Hematopoietic multipotent progenitor cell treated with erythropoietin and hydrocortisone succinate and interleukin-3 and kit ligand, for 8 days (in vitro differentiated cells): ENCODE measurements at regions not wholly inside any gene's neighbourhood (a gene's known extent, or its start where the extent isn't known, plus 50 kb on each side); places are given as distances from the start of the nearest gene placed in this dataset.

Experiments used
- DNase-seq: peaks from one replicate; pipeline ENCODE4 v3.0.0-alpha.2; 2015

DNA sequence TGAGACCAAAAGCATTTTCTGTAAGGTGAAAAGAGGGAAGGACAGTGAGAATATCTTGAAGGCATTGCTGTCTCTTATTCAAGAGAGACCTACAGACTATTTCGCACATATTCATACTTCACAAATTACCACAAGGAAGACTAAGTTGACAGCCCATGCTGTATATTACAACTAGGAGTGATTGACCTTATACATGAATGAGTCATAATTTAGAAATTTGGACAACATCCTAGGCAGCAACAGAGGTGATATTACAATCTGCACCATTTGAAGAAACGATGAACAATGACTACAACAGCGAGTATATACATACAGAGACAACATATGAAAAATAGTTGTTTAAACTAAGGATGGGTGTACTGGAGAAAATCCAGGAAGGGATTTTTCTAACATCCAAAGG, 971.7 kb downstream of the CDH11 start:
- no peak for DNase-seq

DNA sequence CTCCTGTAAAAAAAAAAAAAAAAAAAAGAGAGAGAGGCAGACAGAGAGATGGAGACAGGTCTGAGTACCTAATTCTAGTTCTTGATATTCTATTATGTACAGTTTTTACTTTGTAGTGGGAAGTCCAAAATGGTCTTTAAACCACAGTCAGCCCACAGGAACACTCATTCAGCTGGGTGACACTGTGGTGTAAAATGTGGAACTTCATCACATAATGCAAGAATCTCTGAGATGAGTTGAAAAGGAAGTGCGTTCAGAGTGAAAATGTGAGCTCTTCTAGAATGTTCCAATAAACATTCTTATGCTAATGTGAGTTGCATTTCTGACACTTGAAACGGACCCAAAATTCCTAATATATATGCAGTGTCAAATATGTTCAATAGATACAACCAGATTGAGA, 972.1 kb downstream of the CDH11 start:
- DNase-seq, result no peak

DNA sequence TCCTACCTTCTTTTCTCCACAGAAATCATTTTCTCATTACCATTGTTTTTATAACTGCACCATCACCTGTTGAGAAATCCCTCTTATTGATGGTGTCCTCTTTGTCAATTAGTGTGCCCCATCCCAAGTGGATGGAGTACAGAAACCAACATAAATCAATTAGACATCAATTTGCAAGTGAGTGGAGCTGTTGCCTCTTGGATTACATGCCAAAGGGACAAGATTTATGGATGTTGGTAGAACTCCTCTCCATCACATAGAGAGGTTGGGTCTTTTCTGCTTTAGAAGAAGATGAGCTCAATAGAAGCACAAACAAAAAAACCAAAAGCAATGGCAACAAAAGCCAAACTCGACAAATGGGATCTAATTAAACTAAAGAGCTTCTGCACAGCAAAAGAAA, 973.5 kb downstream of the CDH11 start:
- no peak for DNase-seq

DNA sequence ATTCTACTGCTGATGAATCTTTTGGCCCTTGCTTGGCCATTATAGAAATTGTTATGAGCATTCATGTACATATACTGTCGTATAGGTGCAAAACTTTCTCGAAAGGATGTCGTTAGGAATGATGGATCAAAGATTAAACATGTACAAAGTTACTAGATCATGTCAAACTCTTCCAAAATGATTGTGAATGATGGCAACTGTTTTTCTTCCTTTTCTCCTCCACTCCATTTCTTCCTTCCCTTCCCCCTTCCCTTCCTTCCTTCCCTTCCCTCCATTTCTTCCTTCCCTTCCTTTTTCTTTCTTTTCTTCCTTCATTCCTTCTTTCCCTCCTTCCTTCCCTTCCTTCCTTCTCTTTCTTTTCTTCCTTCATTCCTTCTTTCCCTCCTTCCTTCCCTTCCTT, 973.9 kb downstream of the CDH11 start:
- no peak for DNase-seq

DNA sequence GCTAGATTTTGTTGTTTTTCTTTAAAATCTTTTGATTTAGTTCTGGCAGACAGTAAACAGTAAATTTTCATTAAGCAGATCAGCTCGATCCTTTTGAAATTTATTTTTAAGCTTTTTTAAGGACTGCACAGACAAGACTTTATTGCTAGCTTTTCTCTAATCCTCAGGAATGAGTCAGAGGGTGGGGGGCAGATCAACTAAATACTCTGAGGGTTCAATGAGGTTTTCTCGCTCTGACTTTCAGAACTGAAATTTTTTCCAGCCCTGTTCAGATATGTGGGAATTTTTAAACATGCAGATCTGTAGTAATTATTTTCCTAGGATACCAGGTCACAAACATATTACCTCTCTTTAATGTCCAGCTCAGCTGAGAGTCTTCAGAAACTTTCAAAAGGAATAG, 977.2 kb downstream of the CDH11 start:
- no peak for DNase-seq

DNA sequence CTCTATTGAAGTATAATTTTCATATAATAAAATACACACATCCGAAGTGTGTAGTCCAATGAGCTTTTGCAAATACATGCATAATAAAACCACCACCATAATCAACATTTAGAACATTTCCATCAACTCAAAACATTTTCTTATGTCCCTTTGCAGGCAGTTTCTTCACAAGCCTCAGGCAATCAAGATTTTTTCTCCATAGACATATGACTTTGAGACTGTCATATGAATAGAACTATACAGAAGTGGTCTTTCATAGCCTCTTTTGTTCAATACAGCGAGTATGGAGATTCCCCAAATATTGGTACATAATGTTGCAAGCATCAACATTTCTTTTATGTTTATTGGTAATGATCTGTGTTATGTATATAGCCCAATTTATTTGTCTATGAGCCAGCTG, 983.2 kb downstream of the CDH11 start:
- DNase-seq, result no peak

DNA sequence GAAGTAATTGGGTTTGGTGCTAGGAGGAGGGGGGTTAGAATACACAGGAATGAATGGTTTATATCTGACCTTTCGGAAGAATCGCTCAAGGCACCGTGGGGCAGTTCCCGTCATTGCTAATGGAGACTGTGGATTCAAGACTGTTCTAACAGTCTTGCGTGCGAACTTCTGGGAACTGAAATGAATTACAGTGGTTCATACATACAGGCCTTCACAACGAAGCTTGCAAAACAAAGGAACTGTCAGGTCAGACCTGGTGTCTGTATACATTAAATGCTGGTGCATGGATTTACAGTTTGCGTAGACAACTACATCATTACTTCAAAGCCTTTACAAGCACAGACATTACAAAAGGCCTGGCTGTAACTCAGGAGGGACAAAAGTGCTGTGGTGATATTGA, 983.9 kb downstream of the CDH11 start:
- no peak for DNase-seq

DNA sequence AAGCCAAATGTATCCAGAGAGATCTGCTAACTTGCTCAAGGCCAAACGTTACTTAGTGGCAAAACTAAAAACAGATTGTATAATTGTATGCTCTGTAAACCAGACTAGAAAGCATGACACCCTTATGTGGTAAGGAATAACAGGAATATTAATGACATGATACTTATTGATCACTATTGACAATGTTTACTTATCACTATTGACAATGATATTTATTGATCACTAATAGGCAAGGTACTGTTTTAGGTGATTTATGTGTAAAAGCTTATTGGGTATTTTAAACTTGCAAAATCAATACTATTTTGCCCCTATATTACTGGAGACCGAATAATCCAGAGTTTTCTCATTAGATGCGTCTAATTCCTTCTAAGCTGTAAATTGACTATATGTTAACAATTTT, 985.1 kb downstream of the CDH11 start:
- no peak for DNase-seq

DNA sequence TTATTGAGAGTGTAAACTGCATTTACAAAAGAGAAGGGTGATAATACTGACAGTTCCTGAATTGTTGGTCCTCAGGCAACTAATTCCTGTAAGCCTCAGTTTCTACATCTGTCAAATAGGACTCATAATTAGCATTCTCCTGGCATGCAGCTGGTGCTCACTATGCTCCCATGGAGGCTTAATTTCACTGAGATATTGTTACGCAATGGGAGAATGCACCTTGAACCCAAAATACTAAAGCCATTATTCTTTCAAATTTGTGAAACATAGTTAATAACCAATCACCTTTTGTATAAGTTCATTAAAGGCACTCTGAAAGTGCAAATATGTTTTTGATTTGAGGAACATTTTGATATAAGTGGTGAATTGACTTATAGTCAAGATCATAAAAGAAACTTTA, 985.5 kb downstream of the CDH11 start:
- DNase-seq, result no peak

DNA sequence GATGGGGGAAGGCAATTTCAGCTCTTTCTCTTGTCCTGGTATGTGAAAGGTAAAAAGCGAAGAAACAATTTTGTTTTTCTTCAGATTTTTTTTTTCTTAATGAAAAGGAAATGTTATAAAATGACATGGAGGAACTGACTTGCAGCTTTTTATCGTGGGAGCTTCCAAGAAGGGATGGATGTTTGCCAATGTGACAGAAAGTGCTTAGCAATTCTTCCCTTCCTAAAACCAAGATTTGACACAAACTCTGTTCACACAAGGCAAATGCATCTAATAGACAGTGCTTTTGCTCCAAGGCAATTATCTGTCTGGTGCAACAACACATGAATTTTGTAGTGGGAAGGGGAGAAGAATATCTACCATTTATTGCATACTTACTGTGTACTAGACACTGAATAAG, 988.5 kb downstream of the CDH11 start:
- DNase-seq, result no peak

DNA sequence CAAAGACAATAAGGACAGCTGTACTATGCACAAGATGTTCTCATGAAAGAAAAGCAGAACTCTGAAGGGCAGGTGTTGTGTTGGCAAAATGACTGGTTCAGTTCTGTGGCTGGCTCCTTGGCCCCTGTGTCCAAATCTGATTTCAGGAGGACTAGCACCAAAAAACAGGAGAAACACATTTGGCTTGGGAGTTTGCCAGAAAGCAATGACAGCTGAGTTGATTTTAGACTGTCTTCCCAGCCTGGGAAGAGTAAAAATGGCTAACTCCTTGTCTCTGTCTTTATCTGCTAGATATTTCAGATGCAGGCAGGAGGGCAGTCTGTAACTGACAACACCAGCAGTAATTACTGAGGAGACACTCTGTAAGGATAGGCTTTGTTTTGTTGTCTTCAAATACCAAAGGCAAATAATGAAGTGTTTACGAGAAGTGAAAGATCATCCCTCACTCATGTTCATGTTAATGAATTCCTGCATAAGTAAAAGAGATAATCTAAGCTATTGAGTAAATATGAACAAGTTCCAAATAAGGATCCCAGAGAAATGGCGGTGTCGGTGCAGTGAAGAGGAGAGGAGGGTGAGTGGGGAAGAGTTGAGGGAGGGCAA, 989.0 kb downstream of the CDH11 start:
- DNase-seq, result no peak

DNA sequence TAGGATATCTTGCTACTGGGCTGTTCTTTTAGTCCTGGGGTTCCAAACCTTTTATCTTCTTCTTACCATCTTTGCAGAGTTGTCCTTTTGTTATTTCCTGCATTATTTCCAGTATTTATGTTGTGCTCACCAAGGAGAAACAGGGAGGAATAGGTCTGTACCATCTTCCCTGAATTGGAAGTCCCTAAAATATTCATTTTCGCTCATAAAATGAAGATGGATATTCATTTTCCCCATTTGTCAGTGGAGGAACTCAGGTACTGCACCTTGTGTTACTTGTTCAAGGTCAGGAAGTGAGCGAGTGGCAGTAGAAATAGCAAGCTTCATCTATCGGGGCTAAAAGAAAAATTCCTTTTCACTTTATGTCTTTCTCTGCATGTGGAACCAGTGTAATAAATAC, 989.7 kb downstream of the CDH11 start:
- DNase-seq, result no peak

DNA sequence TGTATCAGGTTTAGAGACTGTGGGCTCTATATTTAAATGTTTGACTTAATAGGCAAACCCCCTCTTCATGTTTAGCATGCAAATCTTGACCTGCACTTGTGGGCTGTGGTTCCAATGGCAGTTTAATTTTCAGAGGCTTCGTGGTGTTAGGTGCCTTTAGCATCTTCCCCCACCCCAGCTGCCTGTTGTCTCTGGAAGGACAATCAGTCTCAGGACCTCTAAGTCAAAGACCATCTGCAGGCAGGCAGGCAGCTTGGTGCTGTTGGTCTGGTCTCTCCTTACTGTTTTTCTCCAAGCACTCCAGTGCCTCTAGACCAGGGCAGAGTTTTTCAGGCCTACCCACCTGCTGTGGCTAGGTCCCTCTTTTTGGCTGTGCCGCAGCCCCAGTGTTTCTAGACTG, 990.4 kb downstream of the CDH11 start:
- no peak for DNase-seq

DNA sequence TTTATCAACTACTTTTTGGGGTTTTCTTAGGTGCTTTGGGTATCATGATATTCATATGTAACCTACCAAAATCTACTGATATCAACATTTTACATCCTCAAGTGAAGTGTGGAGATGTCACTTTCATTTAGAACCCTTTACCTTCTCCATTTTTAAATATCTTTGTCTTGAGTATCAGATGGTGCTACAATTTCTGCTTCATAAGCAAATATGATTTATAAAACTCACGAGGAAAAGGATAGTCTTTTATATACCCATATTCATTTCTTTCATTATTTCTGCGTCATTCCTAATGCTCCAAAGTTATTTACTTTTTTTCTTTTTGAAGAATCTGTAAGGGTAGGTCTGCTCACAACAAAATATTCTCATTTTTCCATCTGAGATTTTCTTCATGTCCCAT, 991.7 kb downstream of the CDH11 start:
- no peak for DNase-seq

DNA sequence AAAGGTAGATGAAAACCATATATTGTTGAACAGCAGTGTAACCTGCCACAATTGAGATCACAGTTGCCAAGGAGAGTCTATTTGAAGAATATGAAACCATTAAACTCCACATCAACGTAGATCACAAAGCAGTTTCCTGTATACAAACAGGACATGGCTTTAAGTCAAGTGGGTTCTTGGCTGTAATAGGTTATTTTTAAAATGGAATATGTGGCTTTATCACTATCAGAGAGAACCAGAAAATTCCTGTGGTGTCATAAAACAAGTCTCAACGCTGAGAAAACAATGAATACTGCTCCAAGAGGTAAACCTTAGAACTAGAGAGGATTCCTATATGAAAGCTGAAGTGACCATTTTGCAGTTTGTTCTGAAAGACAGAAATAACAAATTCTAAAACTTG, 999.7 kb downstream of the CDH11 start:
- no peak for DNase-seq

DNA sequence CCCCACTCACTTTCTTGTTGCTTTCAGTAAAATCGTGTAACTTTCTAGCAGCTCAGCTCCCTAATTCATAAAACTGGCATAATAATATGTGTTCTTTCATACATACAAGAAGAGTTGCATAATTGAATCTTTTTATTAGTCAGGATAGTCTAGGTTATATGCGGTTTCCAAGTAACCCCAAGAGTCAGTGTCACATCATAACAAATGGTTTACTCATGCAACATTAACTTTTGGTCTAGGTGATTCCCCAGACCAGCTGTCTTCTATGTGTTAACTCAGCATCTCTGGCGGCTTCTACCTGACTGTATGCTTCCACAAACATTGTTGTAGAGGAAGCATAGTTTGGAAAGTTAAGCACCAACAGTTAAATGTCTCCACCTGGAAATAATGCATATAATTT, 1000.4 kb downstream of the CDH11 start:
- DNase-seq, result no peak

DNA sequence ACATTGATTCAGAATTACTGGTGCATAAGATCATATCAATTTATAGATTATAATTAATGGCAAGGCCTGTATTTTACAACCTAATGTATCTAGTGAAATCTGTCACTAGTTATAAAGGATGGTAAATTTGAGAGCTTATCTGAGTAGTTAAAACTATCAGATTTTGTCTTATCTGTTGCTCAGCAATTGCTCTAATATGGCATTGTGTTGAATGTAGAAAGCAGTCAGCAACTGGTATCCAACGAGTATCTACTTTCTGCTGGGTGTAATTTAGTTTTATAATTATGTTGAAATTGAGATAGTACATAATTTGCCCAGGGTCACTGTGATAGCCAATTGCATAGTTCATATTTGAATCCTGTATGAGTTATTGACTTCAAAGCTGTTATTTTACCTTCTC, 1005.7 kb downstream of the CDH11 start:
- DNase-seq, result no peak

DNA sequence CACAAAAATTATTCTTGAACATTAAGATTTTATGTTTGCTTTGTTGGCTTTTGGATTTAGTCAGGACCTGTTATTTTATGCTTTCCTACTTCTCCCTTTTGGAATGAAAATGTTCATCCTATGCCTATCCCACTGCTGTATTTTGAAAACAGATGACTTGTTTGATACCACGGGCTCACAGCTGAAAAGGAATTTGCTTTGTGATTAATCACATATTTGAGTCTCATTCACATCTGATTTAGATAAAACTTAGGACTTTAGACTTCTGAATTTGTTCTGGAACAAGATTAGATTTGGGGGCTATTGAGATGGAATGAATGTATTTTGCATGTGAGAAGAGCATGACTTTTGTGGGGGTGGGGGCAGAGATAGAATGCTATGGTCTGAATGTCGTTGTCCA, 1012.6 kb downstream of the CDH11 start:
- DNase-seq, result no peak

DNA sequence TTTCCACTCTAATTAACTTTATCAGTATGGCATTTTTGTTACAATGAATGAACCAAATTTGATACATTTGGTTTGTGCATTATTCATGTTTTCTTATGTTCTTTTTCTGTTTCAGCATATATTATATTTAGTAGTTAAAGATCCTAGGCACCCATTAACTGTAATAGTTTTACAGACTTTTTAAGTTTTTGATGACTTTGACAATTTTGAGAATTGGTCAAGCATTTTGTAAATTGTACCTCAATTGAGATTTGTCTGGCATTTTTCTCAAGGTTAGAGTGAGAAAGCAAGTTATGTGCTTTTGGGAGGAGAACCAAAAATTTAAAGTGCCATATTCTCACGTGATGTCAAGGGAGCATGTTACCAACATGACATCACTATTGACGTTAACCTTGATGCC, 1019.2 kb downstream of the CDH11 start:
- DNase-seq, result no peak

DNA sequence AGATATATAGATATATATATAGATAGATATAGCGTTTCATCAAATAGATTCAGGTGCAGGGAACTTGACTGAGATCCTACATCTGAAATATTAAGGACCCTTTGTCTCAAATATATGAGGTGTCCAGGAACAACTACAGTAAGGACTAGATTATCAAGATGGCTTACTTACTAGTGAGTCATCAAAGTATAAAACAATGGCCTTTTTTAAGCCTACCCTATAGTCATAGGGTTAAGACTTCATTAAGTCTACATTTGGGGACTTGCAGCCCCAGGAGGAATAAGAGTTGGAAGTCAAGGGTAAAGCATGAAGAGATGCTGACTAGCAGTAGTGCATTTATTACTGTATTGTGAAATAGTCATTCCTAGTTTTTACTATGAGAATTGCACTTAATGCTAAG, 1023.4 kb downstream of the CDH11 start:
- no peak for DNase-seq

DNA sequence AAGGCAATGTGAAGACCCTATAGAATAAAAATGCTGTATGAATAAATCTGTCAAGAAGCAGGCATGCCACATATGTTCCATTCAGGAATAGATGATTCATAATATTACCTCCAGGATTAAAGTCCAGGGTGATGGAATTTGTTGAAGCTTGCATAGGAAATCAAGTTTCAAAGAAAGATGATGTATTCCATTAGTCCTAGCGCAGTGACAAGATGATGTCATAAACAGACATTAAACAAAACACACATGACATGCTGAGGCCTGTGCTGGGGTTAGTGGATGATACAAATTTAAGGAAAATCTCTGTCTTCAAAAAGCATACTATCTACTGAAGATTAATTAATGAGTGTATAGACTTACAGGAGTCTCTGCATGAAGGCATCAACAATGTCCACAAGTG, 1025.2 kb downstream of the CDH11 start:
- DNase-seq, result no peak

DNA sequence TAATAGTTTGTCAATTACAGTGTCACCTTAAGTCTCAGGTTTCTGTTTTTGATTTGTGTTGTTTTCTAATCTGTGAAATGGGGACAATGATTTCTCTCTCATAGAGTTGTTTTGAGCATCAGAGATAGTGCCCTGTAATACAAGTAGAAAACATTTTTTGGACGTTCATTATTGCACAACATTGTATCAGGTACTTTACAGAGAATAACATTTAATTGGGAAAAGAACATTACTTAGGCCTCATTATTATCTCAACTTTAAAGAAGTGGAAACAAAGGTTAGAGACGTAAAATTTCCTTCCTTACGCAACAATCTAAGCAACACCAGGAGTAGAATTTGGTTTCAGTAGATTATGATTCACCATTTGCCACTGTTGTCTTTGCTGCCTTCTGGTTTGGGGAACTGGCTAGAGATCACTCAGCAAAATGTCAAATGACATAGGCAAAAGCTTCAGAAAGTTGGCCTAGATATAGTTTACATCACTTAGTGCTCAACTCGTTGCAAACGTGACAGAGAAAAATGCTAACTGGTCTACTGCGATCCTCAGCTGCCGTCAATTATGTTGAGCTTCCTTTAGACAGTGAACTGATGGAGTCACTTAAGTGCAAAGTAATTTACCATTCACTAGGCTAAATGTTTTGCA, 1026.8 kb downstream of the CDH11 start:
- no peak for DNase-seq

DNA sequence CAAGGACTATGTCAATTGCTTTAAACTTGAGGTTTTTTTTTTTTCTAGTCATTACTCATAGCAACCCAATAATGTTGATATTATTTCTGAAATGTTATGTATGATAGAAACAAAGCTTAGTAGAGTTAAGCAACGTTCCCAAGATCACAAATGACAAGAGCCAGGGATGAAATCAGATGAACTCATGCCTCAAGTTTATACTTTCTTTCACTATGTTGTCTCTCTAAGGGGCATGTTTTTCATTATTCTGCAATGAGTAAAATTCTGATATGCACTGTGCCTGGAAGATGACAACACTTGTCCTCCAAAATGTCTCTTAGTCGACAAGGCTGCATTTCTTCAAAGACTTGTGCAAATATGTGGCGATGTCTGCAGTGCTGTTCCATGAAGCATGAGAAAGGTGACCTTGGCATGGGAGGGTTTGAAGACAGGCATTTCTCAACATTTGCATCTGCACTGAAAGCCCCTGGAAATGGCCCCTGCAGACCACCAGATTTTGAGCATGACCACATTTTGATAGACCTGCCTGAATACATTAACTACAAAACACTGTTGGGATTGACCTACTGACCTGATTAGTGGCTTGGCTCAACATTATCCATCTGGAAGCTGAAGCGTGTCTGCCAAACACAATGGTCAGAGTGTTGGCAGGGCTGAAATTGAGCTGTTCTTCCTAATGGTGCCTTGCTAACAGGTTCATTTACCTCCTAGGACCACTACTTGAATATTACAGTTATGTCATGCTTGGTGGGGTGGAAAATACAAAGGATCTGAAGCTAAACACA, 1027.5 kb downstream of the CDH11 start:
- no peak for DNase-seq

DNA sequence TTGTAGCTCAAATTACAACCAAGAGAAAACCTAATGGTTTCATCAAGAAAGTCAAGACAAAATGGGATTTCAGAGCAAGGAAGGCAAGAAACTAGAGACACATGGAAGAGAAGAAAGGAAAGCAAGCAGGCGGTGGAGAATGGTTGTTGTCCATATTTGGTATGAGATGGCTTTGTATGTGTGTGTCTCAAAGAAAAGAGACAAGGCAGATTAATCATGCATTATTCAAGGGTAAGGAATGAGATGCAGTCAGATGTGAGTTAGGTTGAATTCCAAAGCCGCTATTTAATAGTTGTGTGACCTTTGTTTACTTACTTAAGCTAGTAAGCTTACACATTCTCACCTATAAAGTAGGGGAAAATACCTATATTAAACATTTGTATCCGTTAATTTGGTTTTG, 1029.6 kb downstream of the CDH11 start:
- DNase-seq, result no peak

DNA sequence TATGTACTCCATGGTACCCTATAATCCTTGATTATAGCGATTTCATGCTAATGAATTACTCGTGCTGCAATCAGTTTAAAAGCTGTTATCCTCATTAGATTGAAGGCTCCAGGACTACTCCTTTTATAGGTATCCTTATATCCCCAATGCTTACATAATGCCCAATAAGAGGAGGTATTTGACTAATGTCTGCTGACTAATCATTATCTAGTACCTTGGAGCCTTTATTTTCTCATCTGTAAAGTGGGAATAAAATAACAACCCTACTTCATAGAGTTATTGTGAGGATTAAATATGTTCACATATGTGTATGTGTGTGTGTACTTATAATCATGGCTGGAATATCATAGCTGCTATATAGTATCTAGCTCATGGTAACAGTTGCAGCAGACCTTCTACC, 1031.5 kb downstream of the CDH11 start:
- DNase-seq, result no peak
